GM21619 (cell line): ENCODE measurements at regions not wholly inside any gene's neighbourhood (a gene's known extent, or its start where the extent isn't known, plus 50 kb on each side); places are given as distances from the start of the nearest gene placed in this dataset.

Experiments
- ATAC-seq: cut with Tn5 transposase; IDR thresholded peaks from one replicate; pipeline ENCODE4 v1.9.1; 2021; ENCODE audit not compliant: unreplicated experiment

DNA sequence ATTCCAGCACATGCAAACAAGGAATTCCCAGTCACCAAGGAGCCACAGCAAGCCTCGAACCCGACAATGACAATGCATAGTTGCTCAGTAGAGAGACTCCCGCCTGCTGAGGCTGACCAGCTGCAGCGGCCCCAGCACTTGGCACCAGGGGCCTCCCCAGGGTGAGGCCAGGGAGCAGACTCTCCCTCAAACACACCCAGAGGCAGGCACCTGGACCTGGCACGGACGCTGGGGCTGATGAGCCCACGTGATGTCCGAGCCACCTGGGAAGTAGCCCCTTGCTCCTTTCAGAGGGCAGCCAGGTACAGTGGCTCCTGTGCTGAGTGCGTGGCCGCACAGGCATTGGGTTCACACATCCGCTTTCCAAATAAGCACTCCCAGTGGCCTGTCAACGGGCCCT is 315.9 kb upstream of the TGFBR2 start:
- ATAC-seq, result no peak

DNA sequence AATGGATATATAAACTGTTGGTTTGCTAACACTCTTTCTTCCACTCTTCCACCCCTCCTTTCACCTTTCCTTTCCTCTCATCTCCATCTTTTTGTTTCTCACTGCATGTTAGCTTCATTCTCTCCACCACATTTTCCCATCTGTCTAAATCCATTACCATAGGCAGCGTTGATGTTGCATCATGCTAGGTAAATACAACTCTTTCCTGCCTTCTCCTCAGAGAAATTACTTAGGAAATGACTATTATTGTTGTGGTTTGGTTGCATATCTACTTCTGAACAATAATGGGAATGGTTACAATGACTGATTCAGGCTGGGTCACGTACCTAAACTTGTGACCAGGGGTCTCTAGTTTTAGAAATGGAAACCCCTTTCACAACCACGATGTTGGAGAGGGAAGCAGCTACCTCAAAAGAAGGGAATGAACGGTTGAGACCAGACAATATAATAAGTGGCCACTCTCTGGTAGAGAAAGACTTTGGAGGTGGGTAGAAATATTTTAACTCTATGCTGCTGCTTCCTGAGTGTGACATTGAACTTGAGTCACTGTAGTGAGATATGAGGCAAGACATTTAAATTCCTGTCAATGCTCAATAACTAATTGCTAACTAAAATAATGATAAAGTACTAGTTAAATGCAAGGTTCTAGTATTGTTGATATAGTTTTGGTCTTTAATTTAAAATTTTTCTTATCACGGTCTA is 314.1 kb upstream of the TGFBR2 start:
- no peak for ATAC-seq

DNA sequence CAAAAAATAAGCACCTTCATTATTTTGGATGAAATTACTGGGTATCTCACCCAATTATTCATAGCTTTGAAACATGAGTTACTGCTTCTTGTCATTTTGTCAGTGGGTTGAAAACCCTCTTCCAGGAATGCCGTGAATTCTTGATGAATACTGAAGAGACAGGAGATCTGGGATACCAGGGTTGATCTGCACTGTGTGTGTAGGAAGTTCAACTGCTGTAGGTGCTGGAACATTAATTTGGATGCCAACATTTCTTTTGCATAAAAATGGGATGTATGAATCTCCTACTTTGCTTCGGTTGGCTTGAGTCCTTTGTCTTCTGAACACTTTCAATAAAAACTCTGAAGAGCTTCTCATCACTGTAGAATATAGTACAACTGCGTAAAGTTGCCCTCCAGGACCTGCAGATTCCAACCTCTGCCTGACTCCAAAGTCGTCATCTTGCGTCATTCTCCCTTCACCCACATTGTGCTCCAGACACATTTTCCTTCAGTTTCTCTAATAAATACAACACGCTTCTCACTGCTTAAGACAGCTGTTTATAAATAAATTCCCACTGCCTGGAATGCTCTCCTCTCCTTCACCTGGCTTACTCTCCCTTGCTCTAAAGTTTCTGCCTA is 312.7 kb upstream of the TGFBR2 start:
- no peak for ATAC-seq

DNA sequence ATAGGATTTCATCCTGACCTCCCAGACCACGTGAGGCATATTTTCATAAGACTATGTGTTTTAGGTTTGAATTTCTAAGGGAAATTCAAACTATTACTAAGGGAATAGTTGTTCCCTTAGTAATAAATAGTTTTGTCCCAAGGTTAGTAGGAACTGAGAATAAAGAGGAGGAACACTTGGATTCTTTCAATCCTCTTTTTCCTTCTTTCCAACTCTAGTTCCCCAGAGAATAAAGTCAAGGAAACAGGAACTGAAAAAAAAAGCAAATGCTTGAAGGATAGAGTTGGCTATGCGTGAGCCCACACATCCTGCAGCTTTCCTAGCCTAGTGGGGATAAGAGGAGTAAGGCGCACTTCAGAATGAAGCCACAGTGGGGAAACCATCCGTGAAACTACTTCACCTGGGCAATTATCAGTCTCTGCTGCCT is 312.1 kb upstream of the TGFBR2 start:
- ATAC-seq, result no peak

DNA sequence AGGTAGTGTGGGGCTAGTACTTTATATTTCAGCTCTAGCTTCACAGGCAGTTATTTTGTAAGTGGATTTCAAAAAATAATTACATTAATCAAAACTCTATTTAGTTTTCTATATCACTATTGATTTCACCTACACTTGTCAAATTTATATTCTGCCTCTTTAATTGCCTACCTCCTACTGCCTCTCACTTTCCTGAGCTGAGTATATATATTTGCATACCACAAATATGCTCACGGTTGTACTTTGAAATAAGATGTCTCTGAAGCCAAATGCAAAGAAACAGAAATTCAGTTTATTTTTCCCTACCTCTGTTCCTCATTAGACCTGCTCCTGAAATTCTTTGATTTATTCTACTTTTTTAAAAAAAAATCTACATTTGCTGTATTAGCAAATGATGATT is 309.3 kb upstream of the TGFBR2 start:
- ATAC-seq, result no peak

DNA sequence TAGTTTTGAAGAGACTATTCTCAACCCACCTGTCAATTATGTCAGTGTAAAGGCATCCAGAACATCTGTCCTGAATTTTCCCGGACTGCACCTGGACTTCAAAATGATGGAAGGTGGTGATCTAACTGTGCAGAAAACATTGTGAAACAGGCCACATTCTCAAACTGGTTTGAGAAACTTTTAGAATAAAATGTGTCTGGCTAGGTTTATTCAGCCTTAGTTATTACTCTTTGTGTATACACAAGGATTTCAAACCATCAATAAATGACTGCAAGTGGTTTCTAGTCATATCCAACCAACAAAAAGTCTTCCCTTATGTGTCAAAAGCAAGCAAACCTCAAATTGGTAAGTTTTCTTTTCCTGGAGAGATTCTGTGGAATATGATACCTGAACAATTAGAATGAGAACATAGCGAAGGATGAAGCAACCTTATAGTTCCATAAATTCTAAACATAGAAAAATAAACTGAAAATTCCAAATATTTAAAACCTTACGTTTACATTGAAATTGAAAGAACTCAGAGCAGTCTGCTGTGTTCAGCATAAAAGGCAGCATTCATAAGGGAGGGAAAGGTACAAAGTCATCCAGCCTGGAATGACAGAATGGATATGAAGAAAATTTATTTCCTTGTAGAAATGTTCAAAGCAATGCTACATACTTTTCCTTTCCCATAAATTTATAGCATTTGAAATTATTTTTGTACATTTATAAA is 306.6 kb upstream of the TGFBR2 start:
- ATAC-seq, result no peak

DNA sequence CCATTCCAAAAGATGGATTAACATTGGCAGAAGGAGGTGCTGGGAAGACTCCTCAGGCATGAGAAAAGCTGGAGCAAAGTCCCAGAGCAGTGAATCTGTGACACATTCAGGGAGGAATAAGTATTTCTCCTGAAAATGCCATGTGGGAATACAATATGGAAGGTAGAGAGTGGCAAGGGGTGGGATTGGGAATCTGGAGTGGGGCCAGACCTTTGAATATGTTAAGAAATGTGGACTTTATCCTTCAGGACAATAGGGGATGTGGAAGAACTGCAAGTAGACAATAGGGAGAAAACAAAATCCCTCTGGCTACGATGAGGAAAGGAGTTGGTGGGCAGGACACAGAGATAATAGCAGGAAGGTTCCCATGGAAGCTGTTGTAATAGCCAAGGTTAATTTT is 305.6 kb upstream of the TGFBR2 start:
- no peak for ATAC-seq

DNA sequence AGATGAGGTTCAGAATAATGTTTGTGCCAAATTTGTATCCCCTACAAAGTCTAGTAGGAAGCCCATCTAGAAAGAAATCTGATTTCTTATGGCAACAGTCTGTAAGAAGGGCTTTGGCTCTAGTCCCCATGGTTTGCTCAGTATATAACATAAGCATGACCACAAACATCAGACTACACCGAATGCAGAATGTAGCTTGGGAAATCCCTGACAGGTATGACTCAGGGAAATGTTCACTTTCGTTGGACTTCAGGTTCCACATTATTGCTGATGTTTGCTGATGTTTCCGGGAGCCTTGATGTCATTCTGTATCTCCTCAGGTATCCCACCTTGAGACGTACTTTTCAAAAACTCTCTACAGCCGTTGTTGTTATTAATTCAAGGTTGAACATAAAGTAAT is 304.4 kb upstream of the TGFBR2 start:
- no peak for ATAC-seq

DNA sequence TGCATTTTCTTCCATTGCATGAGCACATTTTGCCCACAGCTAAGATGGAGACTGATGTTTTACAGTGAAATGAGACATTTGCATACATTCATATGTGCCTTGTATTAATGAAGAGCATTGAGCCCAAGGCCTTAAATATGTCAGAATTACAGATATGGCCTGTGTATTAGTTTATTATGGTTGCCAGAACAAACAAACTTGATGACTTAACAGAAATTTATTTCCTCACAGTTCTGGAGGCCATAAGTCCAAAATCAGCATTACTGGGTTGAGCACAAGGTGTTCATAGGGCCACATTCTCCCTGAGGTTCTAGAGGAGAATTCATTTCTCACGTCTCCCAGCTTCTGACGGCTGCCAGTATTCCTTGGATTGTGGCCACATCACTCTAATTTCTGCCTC is 302.6 kb upstream of the TGFBR2 start:
- no peak for ATAC-seq

DNA sequence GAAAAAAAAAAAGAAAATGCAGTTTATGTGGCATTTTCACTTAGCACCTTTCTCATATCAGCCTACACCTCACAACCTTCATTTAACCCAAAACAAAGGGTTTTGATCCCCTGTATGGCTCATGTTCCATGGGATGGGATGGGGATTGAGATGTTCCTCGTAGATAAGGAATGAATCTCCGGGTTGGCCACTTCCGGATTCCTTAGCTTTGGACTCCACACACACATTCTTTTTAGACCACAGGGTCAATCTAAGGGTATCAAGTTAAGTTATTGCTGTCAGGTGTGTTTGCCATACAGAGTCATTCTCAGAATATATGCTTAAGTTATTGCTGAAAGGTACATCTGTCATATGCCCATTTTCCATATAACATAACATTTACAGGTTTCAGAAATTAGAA is 301.4 kb upstream of the TGFBR2 start:
- ATAC-seq, result no peak

DNA sequence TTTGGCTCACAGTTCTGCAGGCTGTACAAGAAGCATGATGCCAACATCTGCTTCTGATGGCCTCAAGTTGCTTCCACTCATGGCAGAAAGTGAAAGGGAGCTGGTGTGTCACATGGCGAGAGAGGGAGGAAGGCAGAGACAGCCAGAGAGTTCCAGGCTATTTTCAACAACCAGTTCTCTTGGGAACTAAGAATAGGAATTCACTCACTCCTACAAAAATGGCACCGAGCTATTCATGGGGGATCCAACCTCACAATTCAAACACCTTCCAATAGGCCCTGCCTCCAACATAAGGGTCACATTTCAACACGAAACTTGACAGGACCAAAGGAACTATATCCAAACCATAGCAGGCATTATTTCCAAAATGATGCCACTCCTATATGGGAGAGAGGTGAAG is 299.5 kb upstream of the TGFBR2 start:
- no peak for ATAC-seq

DNA sequence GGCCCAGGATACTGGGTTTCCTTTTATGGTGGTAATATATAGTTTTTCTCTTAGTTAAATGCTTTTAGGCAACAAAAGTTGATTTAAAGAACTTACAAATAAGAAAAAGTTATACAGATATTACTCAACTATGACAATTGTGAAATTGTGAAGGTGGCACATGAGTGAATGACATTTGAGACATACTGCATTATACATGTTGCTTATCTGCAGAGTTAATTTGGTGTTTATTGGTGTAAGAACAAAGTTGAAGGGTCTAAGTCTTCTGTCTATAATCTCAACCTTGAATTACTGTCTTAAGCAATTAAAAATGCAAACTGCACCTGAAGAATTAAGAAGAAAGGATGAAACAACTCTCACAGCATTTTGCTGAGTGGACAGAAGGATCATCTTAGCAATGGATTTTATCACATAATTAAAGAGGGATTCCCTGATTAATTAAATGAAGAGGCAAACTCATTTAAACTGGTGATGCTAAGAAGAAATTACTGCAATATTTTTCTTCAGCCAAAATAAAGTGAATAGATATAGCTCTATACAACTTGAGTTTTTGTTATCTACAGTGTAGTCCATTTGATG is 298.9 kb upstream of the TGFBR2 start:
- no peak for ATAC-seq

DNA sequence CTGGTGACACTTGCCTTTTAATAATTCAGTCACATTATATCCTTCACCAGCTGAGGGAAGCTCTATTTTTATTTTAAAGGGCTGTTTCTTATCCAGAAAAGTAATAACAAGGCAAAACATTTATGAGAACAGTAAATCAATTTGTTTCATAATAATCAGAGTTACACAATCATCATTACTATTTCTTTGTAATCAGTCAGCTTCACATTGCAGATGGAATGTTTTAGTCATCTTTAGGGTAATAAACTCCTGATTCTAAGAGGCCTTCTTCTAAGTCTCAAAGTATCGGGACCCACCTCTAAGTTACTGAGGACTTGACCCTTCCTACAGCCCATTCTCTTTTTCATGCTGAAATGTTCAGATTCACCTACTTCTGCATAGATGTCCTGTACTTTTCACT is 298.3 kb upstream of the TGFBR2 start:
- ATAC-seq, result no peak

DNA sequence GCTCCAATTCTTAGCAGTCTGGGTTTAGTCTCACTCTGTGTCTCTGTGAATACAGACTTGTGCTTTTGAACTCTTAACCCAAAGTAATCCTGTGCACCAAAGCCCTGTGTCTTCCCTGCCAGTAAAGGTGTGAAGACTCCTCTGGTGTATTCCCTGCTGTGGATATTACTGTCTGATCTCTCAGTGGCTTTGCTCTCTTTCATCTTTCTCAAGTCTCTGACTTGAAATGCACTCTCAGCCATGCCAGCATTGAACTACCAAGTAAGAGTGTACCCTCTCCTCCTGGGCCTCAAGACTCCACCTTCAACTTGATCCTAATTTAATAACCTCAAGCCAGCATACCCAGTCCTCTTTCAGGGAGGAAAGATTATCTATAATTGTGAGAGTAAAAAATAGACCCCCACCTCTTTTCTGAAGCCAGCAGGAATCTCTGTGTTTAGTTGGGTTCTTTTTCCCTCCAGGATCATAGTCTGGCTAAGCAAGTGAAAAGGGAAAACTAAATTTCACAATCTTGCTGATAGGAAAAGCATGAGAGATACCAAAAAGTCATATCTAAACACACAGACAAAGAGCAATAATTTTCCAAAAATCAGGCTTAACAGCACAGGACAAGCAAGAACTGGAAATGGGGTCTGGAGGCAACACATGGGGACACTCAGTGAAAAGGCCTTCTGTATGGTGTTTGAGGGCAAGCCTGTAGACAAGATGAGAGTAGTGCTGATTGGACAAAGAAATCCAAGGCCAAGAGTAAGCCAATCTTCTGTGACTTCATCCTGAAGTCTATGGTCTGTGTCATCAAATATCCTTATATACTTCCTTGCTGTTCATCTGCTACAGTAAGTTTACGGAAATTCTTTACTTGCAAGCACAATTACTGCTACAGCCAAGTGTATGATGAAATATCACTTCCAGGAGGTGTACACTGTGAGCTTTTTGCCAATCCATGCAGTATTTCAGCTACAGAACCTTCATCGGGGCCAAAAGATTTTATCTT is 296.1 kb upstream of the TGFBR2 start:
- no peak for ATAC-seq

DNA sequence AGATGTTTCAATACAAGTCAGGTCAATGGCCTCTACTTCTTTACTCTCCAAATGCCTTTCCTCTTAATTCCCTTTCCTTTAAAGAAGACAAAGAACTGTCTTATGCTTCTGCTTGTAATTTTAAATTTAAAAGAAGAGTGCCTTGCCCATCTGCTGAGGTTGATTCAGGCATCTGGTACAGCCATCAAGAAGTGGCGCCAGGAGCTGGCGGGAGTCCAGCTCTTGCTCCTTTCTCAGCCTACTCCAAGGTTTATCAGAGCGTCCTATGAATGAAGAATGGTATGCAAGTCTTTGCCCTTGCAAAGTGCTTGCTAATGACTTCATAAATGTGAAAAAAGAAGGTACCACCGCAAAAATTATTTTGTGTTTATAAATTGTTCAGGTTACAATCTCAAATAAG is 294.6 kb upstream of the TGFBR2 start:
- no peak for ATAC-seq

DNA sequence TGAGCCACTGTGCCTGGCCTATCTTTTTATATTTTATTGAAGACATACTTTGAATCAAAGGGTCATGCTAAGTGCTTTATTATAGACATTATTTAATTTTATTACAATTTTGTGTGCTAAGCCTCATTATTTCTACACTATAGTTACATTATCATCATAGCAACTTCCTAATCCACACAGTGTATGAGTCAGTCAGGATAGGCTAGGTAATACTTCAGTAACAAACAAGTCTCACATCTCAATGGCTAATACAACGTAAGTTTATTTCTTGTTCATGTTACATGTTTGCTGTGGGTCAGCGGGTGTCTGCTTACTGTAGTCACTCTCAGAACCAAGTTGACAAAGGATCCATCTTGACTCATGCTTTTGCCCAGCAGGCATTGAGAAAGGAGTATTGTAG is 292.6 kb upstream of the TGFBR2 start:
- no peak for ATAC-seq

DNA sequence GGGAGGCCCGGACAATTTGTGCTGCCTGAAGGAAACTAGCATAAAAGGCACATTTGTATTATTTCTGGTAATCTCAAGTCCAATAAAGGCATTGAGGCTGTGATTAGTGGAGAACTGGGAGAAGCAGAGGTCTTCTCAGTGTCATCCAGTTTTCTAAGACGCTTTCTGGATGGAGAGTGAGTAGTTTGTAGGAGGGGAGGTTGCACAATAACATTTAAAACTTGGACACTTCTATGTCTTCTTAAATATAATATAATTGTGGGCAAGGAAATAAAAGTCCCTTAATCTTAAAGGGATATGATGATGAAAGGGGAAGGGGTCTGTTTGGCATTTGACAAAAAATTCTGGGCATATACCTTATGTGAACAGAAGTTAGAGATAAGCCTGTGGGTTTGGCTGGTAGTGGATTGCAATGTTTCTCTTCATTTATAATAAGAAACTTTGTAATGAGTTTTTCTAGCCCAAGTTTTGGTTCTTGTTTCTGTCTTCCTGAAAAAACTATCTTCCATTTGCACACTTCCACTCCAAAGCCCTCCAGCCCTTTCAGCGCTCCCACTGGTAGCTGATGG is 291.6 kb upstream of the TGFBR2 start:
- no peak for ATAC-seq

DNA sequence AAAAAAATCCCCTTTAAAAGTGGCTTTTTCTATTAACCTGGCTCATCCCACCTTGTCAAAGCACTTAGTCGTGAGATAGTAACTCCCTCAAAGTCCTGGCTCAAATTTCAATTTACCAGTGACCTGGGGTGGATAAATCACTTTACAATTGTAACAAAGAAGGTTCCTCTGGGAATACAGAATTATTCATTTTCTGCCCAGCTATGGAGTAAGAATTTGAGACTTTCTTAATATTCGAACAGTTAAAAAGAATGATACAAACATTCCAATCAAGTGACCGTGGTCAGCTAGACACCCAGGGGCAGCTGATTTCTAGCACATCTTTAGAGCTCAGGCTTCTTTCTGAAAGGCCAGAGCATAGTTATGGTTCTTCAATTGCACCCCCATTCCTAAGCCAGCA is 291.0 kb upstream of the TGFBR2 start:
- ATAC-seq, result no peak

DNA sequence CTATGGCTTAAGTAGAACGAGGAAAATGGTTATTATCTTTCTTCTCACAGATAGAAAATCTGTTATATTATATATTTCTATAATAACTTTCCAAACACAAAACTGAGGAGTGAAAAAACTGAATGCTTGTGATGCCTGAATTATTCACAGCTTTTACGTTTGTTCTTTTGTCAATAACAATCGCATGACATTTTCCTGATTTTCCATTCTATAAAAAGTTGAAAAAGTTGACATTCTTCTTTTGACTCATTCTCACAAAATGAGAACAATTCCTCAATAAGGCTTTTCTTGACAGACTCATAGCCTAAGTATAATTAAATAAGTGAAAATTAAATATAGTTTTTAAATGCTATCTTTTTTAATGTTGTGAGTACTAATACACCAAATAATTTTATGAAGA is 288.8 kb upstream of the TGFBR2 start:
- ATAC-seq, result no peak

DNA sequence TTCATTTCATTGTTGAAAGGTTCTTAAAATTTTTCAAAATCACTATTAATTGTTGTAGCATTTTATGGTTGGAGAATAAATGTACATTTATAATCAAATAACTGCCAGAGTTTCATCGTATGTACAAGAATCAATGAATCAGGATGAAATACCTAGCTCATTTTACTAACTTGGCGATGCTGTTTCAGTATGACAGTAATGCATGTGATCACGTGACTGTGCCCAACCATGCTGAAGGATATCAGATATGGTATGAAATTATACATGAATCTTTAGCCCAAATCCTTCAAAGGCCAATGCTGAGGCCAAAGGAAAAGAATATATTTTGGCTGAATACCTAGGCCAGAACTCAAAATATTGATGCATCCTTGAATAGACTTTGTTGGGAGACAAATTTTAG is 288.3 kb upstream of the TGFBR2 start:
- no peak for ATAC-seq

DNA sequence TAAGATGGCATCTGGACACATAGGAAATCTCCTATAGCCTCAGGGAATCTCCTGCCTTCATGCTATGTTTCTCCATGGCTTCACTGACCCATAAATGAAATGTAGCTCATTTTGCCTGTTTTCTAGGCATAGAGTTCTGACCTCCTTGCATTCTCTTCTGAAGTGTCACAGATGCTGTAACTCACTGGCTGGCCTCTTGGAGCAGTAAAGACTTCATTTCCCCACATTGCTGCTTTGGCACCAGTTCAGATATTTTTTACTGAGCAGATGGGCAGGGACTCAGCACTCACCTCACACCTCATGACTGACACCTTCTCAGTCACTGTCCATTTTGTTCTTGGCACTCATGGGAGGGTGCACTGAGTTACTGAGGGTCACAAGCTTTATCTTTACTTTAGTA is 286.7 kb upstream of the TGFBR2 start:
- ATAC-seq, result peak; percentile 90
